HL-60 (cell line): ENCODE measurements at regions not wholly inside any gene's neighbourhood (a gene's known extent, or its start where the extent isn't known, plus 50 kb on each side); places are given as distances from the start of the nearest gene placed in this dataset.

Experiments
- CTCF ChIP-seq: IDR thresholded peaks from one replicate; pipeline ENCODE4 v1.5.1; 2011; ENCODE audit warnings: low read length, control low read depth, inconsistent platforms; ENCODE audit not compliant: insufficient read depth
- GABPA ChIP-seq: IDR thresholded peaks from 2 replicates; pipeline ENCODE4 v1.6.1; 2012; ENCODE audit warnings: low read depth
- POLR2AphosphoS5 ChIP-seq: IDR thresholded peaks from 2 replicates; pipeline ENCODE4 v1.6.1; 2012; ENCODE audit warnings: low read depth
- REST ChIP-seq: IDR thresholded peaks from 2 replicates; pipeline ENCODE4 v1.6.1; 2012; ENCODE audit warnings: low read depth; ENCODE audit not compliant: insufficient replicate concordance
- SPI1 ChIP-seq: IDR thresholded peaks from 2 replicates; pipeline ENCODE4 v1.6.1; 2012; ENCODE audit warnings: low read depth, mild to moderate bottlenecking, borderline replicate concordance

- TF ChIP-seq CTCF (no peak), GABPA (no peak), POLR2AphosphoS5 (no peak), REST (no peak), SPI1 (no peak)
These were observed 122.8 kb downstream of the FAT3 start for GRCh38 chr11:92347454-92347853.
